Gastrocnemius medialis (tissue), 4 donors: ENCODE measurements at regions not wholly inside any gene's neighbourhood (a gene's known extent, or its start where the extent isn't known, plus 50 kb on each side); places are given as distances from the start of the nearest gene placed in this dataset.

Experiments
- CTCF ChIP-seq, 5 experiments: fragments of 450-650 bp in 3 of 5; fragments of 200-600 bp in 2 of 5; sonication (generic) in 2 of 5; IDR thresholded peaks in 4 of 5; conservative IDR thresholded peaks in 1 of 5; 1 replicate in 4 of 5; 2 replicates in 1 of 5; pipeline ENCODE4 v1.5.1; 2016 to 2019; ENCODE audit warnings: antibody characterized with exemption in 5 of 5, mild to moderate bottlenecking in 3 of 5, moderate library complexity in 3 of 5
- POLR2A ChIP-seq, 2 donors: fragments of 450-650 bp; IDR thresholded peaks; one replicate each; pipeline ENCODE4 v1.6.1; 2017; ENCODE audit warnings: antibody characterized with exemption in 2 of 2, mild to moderate bottlenecking in 2 of 2, moderate library complexity in 2 of 2

- no peak for TF ChIP-seq POLR2A (IDR thresholded peaks at IDR 0.05)
- no peak for TF ChIP-seq CTCF (IDR thresholded peaks at IDR 0.05 in 4 of 5, conservative IDR thresholded peaks at IDR 0.05 in 1 of 5)
Measured at GRCh38 chr6:112865131-112865530, 518.0 kb downstream of the RFPL4B start.
